ENCODE measurements at regions not wholly inside any gene's neighbourhood (a gene's known extent, or its start where the extent isn't known, plus 50 kb on each side); places are given as distances from the start of the nearest gene placed in this dataset.

DNA sequence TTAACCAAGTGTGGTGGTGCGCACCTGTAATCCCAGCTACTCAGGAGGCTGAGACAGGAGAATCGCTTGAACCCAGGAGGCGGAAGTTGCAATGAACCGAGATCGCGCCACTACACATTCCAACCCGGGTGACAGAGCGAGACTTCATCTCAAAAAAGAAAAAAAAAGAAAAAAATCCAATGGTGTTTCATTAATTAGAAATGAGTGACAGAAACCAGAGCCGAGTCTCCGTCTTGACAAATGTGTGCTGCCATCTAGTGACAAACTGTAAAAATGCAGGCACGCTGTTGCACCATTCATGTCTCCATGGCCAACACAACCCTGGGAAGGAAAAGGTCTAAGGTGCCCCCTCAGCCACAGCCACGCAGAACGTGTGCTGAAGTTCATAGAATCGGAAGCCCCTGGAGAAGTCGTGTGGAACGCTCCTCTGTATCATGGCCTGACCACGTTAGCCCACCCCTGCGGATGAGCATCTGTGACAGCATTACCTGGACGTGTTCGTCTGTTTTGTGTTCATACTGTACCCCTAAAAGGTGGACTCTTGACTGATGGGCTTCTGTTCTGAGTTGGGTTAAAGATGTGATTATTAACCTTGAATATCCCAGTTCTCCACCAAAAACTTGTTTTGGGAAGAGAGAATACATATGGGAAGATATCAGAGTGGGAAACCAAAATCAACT is 94.9 kb downstream of the LYZL2 start:
- TF ChIP-seq, protein P1, sequence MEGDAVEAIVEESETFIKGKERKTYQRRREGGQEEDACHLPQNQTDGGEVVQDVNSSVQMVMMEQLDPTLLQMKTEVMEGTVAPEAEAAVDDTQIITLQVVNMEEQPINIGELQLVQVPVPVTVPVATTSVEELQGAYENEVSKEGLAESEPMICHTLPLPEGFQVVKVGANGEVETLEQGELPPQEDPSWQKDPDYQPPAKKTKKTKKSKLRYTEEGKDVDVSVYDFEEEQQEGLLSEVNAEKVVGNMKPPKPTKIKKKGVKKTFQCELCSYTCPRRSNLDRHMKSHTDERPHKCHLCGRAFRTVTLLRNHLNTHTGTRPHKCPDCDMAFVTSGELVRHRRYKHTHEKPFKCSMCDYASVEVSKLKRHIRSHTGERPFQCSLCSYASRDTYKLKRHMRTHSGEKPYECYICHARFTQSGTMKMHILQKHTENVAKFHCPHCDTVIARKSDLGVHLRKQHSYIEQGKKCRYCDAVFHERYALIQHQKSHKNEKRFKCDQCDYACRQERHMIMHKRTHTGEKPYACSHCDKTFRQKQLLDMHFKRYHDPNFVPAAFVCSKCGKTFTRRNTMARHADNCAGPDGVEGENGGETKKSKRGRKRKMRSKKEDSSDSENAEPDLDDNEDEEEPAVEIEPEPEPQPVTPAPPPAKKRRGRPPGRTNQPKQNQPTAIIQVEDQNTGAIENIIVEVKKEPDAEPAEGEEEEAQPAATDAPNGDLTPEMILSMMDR (IDR thresholded peaks at IDR 0.05) = peak; percentile 85 to 87
- TF ChIP-seq POLR2A (IDR thresholded peaks at IDR 0.05) (no peak), EP300 (IDR thresholded peaks at IDR 0.05) (no peak)

All from suprapubic skin (tissue), 3 donors.